Astrocyte (in vitro differentiated cells and primary cell): ENCODE measurements at regions not wholly inside any gene's neighbourhood (a gene's known extent, or its start where the extent isn't known, plus 50 kb on each side); places are given as distances from the start of the nearest gene placed in this dataset.

Experiments used
- DNase-seq: peaks from one replicate; pipeline ENCODE4 v3.0.0-alpha.2; 2010; ENCODE audit warnings: low read depth
- FAIRE-seq: peaks from 2 replicates; lab custom pipeline; 2011; peaks lifted over from hg19 to GRCh38; lab: Jason Lieb, UNC
- H2AFZ ChIP-seq: 2 replicates; pipeline ENCODE4 v1.6.0; 2012; ENCODE audit warnings: low read depth, low read length, inconsistent platforms
- H3K27ac ChIP-seq: 2 replicates; pipeline ENCODE4 v1.5.1; 2011; ENCODE audit warnings: low read depth, low read length, inconsistent platforms
- H3K27me3 ChIP-seq: 2 replicates; pipeline ENCODE4 v1.6.0; 2011; ENCODE audit warnings: low read length, inconsistent platforms; ENCODE audit not compliant: insufficient read depth
- H3K36me3 ChIP-seq: 2 replicates; pipeline ENCODE4 v1.5.1; 2011; ENCODE audit warnings: low read length, inconsistent platforms; ENCODE audit not compliant: insufficient read depth
- H3K4me1 ChIP-seq: 2 replicates; pipeline ENCODE4 v1.5.1; 2011; ENCODE audit warnings: low read length, inconsistent platforms; ENCODE audit not compliant: insufficient read depth
- H3K4me2 ChIP-seq: 2 replicates; pipeline ENCODE4 v1.6.0; 2012; ENCODE audit warnings: low read length, inconsistent platforms
- H3K4me3 ChIP-seq: 2 replicates; pipeline ENCODE4 v1.5.1; 2011; ENCODE audit warnings: low read depth, mild to moderate bottlenecking, low read length, inconsistent platforms; ENCODE audit not compliant: insufficient read depth
- H3K79me2 ChIP-seq: 2 replicates; pipeline ENCODE4 v1.6.0; 2012; ENCODE audit warnings: mild to moderate bottlenecking, low read length, inconsistent platforms; ENCODE audit not compliant: insufficient read depth
- H3K9ac ChIP-seq: 2 replicates; pipeline ENCODE4 v1.6.0; 2012; ENCODE audit warnings: mild to moderate bottlenecking, low read length, inconsistent platforms
- H3K9me3 ChIP-seq: 2 replicates; pipeline ENCODE4 v1.5.1; 2012; ENCODE audit warnings: low read depth, mild to moderate bottlenecking, low read length, inconsistent platforms; ENCODE audit not compliant: insufficient read depth
- H4K20me1 ChIP-seq: 2 replicates; pipeline ENCODE4 v1.6.0; 2012; ENCODE audit warnings: low read length, inconsistent platforms; ENCODE audit not compliant: insufficient read depth
- H3K27ac Mint-ChIP-seq: one replicate; pipeline ENCODE4 v1.8.0; 2021; ENCODE audit warnings: mild to moderate bottlenecking, mixed read lengths; ENCODE audit not compliant: unreplicated experiment
- H3K27me3 Mint-ChIP-seq: one replicate; pipeline ENCODE4 v1.8.0; 2021; ENCODE audit warnings: low read depth, mixed read lengths; ENCODE audit not compliant: unreplicated experiment
- H3K36me3 Mint-ChIP-seq: one replicate; pipeline ENCODE4 v1.8.0; 2021; ENCODE audit warnings: low read depth, mixed read lengths; ENCODE audit not compliant: unreplicated experiment
- H3K4me1 Mint-ChIP-seq: one replicate; pipeline ENCODE4 v1.8.0; 2021; ENCODE audit warnings: low read depth, mixed read lengths; ENCODE audit not compliant: unreplicated experiment
- H3K4me3 Mint-ChIP-seq: one replicate; pipeline ENCODE4 v1.8.0; 2021; ENCODE audit warnings: mild to moderate bottlenecking, moderate library complexity, mixed read lengths; ENCODE audit not compliant: unreplicated experiment
- H3K9me3 Mint-ChIP-seq: one replicate; pipeline ENCODE4 v1.8.0; 2021; ENCODE audit warnings: mild to moderate bottlenecking, mixed read lengths; ENCODE audit not compliant: unreplicated experiment
- CTCF ChIP-seq: IDR thresholded peaks from 2 replicates; pipeline ENCODE4 v1.5.1; 2011; ENCODE audit warnings: low read depth, mild to moderate bottlenecking, inconsistent platforms, low read length, moderate library complexity; ENCODE audit not compliant: insufficient read depth
- EZH2 ChIP-seq: IDR thresholded peaks from 2 replicates; pipeline ENCODE4 v1.6.1; 2012; ENCODE audit warnings: mild to moderate bottlenecking, low read length, inconsistent platforms; ENCODE audit not compliant: insufficient read depth

DNA sequence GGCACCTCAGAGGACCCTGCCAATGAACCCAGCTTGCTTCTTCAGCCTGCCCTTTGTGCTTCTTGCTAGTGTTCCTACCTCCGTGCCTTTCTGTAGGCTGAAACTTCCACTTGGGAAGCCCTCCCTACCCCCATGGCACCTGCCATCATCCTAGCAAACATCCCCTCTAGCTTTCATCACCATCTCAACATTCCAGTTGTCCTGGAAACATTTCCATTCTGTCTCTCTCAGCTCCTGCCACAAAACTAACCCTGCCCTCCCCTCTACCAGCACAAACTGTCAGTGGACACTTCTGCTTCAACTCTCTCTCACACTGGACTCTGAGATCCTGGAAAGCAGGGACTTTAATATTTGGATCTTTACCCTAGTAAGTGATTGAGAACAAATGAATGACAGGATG is 525.8 kb upstream of the TENM4 start:
- DNase-seq (no peak), FAIRE-seq (no peak)
- H3K9ac ChIP-seq = no peak overlapping the region
- H3K4me2 ChIP-seq = no peak overlapping the region
- no peaks in the 10 kb centered on the region for H3K27me3 ChIP-seq
- H3K79me2 ChIP-seq = no peaks in the 10 kb centered on the region
- peaks cover 5% of the 10 kb centered on the region for H3K27me3 Mint-ChIP-seq
- H3K4me1 ChIP-seq = no peaks in the 10 kb centered on the region
- H2AFZ ChIP-seq = no peak overlapping the region
- no peaks in the 10 kb centered on the region for H3K36me3 ChIP-seq
- H4K20me1 ChIP-seq = no peaks in the 10 kb centered on the region
- no peak overlapping the region for H3K27ac Mint-ChIP-seq
- H3K4me1 Mint-ChIP-seq = no peaks in the 10 kb centered on the region
- H3K36me3 Mint-ChIP-seq = no peaks in the 10 kb centered on the region
- TF ChIP-seq CTCF (no peak), EZH2 (no peak)
- no peak overlapping the region for H3K27ac ChIP-seq
- H3K4me3 ChIP-seq = no peak overlapping the region
- no peaks in the 10 kb centered on the region for H3K9me3 Mint-ChIP-seq
- no peaks in the 10 kb centered on the region for H3K9me3 ChIP-seq
- H3K4me3 Mint-ChIP-seq = no peak overlapping the region

DNA sequence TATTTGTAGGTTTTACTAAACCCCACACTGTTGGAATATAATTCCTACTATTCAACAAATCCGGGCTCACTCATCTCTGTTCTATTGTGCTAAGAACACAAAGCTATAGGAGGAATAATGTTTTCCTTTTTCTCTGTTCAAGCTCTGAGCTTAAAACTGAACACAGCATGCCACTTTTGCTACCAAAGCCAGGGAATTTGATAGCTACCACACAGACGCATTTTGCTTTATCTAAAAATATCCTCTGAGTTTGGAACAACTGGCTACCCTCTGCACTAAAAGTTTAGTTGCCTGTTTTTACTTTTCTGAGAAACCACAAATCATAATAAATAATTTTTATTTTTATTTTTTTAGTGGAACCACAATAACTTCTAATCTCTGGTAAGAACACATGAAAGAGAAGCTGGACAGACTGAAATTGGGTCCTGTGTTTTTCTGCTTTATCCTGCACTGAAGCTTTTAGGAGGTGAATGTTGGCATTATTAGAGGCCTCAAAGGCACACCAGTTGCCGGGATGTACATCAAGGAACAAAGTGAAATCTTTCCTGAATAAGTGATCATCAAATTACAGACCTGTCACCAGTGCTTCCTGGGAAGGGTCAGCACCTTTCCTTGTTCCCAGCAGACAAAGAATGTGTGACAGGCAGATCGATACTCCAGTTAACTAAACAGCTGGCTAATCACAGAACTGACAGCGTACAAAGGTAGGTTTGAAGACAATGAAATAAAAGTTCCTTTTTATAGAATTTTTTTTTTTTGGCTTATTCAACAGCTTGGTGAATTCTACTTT is 523.2 kb upstream of the TENM4 start:
- Histone ChIP-seq H3K4me1 (no peaks in the 10 kb centered on the region), H3K9ac (no peak overlapping the region), H2AFZ (no peak overlapping the region)

More for the DNA sequence above, 523.2 kb upstream of the TENM4 start:
- Histone ChIP-seq H3K27me3 (no peaks in the 10 kb centered on the region), H3K79me2 (no peaks in the 10 kb centered on the region), H3K9me3 (no peaks in the 10 kb centered on the region), H3K36me3 (no peaks in the 10 kb centered on the region), H3K4me3 (no peak overlapping the region), H4K20me1 (no peaks in the 10 kb centered on the region), H3K27ac (no peak overlapping the region), H3K4me2 (no peak overlapping the region)
- FAIRE-seq (no peak), DNase-seq (no peak)
- Mint-ChIP-seq H3K4me3 (no peak overlapping the region), H3K9me3 (peaks cover 10% of the 10 kb centered on the region), H3K36me3 (no peaks in the 10 kb centered on the region), H3K27me3 (peaks cover 5% of the 10 kb centered on the region), H3K4me1 (no peaks in the 10 kb centered on the region), H3K27ac (no peak overlapping the region)
- TF ChIP-seq CTCF = no peak
- no peak for TF ChIP-seq EZH2
